Lower lobe of right lung (tissue), 2 donors: ENCODE measurements at regions not wholly inside any gene's neighbourhood (a gene's known extent, or its start where the extent isn't known, plus 50 kb on each side); places are given as distances from the start of the nearest gene placed in this dataset.

Experiments used
- ATAC-seq, 2 donors: fragments of 200-7000 bp; cut with Tn5 transposase; one replicate each; pipeline ENCODE4 v1.9.1; 2020 to 2022; ENCODE audit warnings: mild to moderate bottlenecking in 2 of 2, moderate library complexity in 2 of 2
- DNase-seq: peaks from one replicate; pipeline ENCODE4 v3.0.0-alpha.2; 2020
- H3K27ac ChIP-seq: fragments of 200-600 bp; one replicate; pipeline ENCODE4 v1.8.0; 2022
- H3K27me3 ChIP-seq: fragments of 200-600 bp; one replicate; pipeline ENCODE4 v1.8.0; 2022; ENCODE audit warnings: low read depth
- H3K36me3 ChIP-seq: fragments of 200-600 bp; one replicate; pipeline ENCODE4 v1.8.0; 2022; ENCODE audit warnings: mild to moderate bottlenecking
- H3K4me1 ChIP-seq: fragments of 200-600 bp; one replicate; pipeline ENCODE4 v1.8.0; 2022
- H3K4me3 ChIP-seq: fragments of 200-600 bp; one replicate; pipeline ENCODE4 v1.8.0; 2022; ENCODE audit warnings: mild to moderate bottlenecking
- H3K9me3 ChIP-seq: fragments of 200-600 bp; one replicate; pipeline ENCODE4 v1.8.0; 2022
- CTCF ChIP-seq: fragments of 200-600 bp; IDR thresholded peaks from one replicate; pipeline ENCODE4 v1.8.0; 2022; ENCODE audit warnings: antibody characterized with exemption, mild to moderate bottlenecking
- intact Hi-C: fragments of 100-400 bp; cut with DNase I; formaldehyde crosslinking; loops from one replicate; pipeline ENCODE4 v1.11.0; 2022
- donor health status: DM: no; HTN: yes; CAD: no; lungs with severe emphysema.

GRCh38 chr1:230549625-230550024 is 92.7 kb upstream of the COG2 start:
- Histone ChIP-seq H3K36me3 (no peaks in the 10 kb centered on the region), H3K4me1 (no peaks in the 10 kb centered on the region), H3K4me3 (no peak overlapping the region), H3K27ac (no peak overlapping the region), H3K9me3 (no peaks in the 10 kb centered on the region), H3K27me3 (no peaks in the 10 kb centered on the region)
- no peak for TF ChIP-seq CTCF
- ATAC-seq (no peak), DNase-seq (no peak)
- intact Hi-C loops, result no loop called here

- intact Hi-C loops, result no loop called here
- ATAC-seq, result peak in 1 of 2 donors; percentile 32
- no peak overlapping the region for H3K27ac ChIP-seq
- H3K9me3 ChIP-seq, result no peaks in the 10 kb centered on the region
- TF ChIP-seq CTCF, result no peak
- H3K36me3 ChIP-seq, result no peaks in the 10 kb centered on the region
- DNase-seq, result no peak
- H3K27me3 ChIP-seq, result no peaks in the 10 kb centered on the region
- no peaks in the 10 kb centered on the region for H3K4me1 ChIP-seq
- H3K4me3 ChIP-seq, result no peak overlapping the region
These were observed 93.3 kb upstream of the COG2 start for GRCh38 chr1:230548997-230549396.

- intact Hi-C loops, result no loop called here
- no peak for TF ChIP-seq CTCF
- ATAC-seq (no peak), DNase-seq (no peak)
- Histone ChIP-seq H3K4me3 (no peak overlapping the region), H3K27ac (no peak overlapping the region), H3K4me1 (no peaks in the 10 kb centered on the region), H3K27me3 (no peaks in the 10 kb centered on the region), H3K36me3 (no peaks in the 10 kb centered on the region), H3K9me3 (no peaks in the 10 kb centered on the region)
These were observed 93.9 kb upstream of the COG2 start for GRCh38 chr1:230548357-230548756.

GRCh38 chr1:230545181-230545580 is 97.1 kb upstream of the COG2 start:
- no peaks in the 10 kb centered on the region for H3K27me3 ChIP-seq
- no peak overlapping the region for H3K27ac ChIP-seq
- H3K36me3 ChIP-seq, result no peaks in the 10 kb centered on the region
- H3K9me3 ChIP-seq, result no peaks in the 10 kb centered on the region
- ATAC-seq, result no peak
- no peaks in the 10 kb centered on the region for H3K4me1 ChIP-seq
- no peak for DNase-seq
- no peak for TF ChIP-seq CTCF
- intact Hi-C loops, result no loop called here
- H3K4me3 ChIP-seq, result no peak overlapping the region

- Histone ChIP-seq H3K4me3 (no peak overlapping the region), H3K9me3 (no peaks in the 10 kb centered on the region), H3K4me1 (no peaks in the 10 kb centered on the region), H3K36me3 (no peaks in the 10 kb centered on the region), H3K27me3 (no peaks in the 10 kb centered on the region), H3K27ac (no peak overlapping the region)
- TF ChIP-seq CTCF, result no peak
- DNase-seq (no peak), ATAC-seq (no peak)
- intact Hi-C loops, result no loop called here
These were observed 97.5 kb upstream of the COG2 start for GRCh38 chr1:230544758-230545157.

GRCh38 chr1:230543085-230543484 is 99.2 kb upstream of the COG2 start:
- no peaks in the 10 kb centered on the region for H3K27me3 ChIP-seq
- H3K4me1 ChIP-seq, result no peaks in the 10 kb centered on the region
- ATAC-seq (no peak), DNase-seq (no peak)
- intact Hi-C loops, result no loop called here
- no peaks in the 10 kb centered on the region for H3K9me3 ChIP-seq
- H3K36me3 ChIP-seq, result no peaks in the 10 kb centered on the region
- no peak for TF ChIP-seq CTCF
- H3K27ac ChIP-seq, result no peak overlapping the region
- H3K4me3 ChIP-seq, result no peak overlapping the region
